ENCODE measurements at regions not wholly inside any gene's neighbourhood (a gene's known extent, or its start where the extent isn't known, plus 50 kb on each side); places are given as distances from the start of the nearest gene placed in this dataset.
"Not testable (repeated sequence)": the region's sequence is repeated elsewhere in the genome, so short reads cannot be mapped to it uniquely, and the experiment has no call there.

DNA sequence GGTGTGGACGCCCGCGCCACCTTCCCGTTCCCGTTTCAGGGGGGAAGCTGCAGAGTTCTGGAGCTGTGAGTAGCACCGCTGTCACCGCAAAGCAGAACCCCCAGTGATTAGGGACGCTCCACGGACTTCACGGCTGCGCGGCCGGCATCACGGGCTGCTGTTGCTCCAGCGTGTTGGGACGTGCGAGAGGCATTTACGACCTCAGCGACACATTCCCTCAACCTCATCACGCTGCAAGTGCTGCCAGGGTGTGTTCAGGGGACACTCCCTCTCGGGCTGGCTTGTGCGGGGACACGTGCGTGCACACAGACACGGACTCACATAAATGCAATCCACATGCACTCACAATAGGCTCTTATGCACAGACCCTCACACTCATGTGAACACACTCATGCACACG lies 187.9 kb downstream of the NPIPB11 start:
- DNase-seq (ENCODE audit: low read depth): not testable (repeated sequence)

DNA sequence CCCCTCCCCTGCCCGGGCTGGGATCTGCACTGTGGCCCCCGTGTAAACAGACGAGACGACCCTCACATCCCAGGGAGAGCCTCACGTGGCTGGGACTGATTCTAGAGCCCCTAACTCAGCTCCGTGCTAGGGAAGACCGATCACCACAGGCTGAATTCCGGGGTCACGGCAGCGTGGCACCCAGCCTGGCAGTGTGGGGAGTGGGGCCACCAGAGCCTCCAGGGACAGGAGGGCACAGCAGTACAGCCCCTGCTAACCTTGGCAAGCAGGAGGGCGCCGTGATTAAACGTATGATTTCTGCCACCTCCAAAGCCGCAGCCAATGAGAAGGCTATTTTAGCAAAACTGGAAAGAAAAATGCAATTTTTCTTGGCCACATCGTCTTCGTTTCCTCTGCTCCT lies 188.3 kb downstream of the NPIPB11 start:
- not testable (repeated sequence) for DNase-seq (ENCODE audit: low read depth)

DNA sequence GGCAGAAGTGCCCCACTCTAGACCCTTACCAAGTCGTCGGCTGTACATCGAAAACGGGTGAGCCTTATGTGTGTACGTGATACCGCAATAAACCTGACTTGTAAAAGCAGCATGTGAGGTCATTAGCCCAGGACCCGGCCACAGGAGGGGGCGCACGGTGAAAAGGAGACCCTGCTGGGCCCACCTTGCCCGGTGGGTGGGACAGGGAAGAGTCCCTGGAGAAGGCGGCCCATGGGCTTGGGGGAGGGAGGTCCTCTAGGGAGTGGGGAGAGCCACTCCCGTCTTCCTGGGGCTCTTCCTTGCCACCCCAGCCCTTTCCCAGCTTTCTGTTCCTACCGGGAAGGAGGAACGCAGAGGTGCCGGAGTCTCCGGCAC lies 188.8 kb downstream of the NPIPB11 start:
- DNase-seq (ENCODE audit: low read depth): not testable (repeated sequence)

DNA sequence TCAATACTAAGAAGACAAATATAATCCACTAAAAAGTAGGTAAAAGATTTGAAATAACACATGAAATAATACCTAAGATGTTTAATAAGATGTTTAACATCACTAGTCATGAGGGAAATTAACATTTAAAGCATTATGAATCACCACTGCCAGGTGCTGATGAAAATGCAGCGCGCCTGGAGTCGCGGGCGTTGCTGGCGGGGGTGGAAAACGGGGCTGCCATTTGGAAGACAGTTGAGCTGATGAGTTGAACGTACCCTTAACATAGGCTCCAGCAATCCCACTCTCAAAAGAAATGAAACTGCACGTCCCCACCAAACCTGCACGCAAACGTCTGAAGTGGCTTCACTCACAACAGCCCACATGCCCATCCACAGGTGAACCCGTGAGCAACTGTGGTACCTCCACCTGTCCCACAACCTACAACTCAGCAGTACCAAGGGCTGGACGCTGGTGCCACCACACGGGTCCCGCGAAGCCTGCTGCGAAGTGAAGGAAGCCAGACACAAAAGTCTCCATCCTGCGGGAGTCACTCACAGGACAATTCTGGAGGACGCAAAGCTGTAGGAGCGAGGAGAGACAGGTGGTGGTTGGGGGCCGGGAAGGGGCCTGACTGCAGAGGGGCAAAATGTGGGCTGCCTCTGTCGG lies 189.3 kb downstream of the NPIPB11 start:
- DNase-seq (ENCODE audit: low read depth): not testable (repeated sequence)

DNA sequence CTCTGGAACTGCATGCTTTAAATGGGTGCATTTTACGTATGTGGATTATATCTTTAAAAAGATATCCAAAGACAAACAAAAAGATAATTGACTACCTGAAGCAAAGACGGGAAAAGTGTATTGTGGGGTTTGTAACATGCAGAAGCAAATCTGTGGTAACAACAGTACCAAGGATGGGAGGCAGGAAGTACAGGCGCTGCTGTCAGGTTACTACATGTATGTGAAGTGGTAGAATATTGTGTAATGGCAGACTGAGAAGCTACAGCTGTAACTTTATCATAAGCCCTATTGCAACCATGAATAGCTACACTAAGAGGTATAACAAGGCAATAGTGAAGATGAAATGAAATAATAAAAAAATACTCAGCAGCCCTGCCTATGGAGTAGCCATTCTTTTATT lies 192.7 kb downstream of the NPIPB11 start:
- not testable (repeated sequence) for DNase-seq (ENCODE audit: low read depth)

DNA sequence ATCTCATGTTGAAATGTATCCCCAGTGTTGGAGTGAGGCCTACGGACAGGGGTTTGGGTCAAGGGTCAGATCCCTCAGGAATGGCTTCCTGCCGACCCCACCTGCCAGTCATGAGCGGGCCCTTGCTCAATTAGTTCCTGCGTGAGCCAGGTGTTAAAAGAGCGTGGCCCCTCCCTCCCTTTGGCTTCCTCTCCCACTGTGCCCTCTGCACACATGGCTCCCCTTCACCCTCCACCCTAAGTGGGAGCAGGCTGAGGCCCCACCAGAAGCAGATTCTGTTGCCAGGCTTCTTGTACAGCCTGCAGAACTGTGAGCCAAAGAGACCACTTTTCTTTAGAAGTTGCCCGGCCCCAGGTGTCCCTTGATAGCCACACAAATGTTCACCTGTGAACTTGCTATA lies 193.3 kb downstream of the NPIPB11 start:
- DNase-seq (ENCODE audit: low read depth): not testable (repeated sequence)

DNA sequence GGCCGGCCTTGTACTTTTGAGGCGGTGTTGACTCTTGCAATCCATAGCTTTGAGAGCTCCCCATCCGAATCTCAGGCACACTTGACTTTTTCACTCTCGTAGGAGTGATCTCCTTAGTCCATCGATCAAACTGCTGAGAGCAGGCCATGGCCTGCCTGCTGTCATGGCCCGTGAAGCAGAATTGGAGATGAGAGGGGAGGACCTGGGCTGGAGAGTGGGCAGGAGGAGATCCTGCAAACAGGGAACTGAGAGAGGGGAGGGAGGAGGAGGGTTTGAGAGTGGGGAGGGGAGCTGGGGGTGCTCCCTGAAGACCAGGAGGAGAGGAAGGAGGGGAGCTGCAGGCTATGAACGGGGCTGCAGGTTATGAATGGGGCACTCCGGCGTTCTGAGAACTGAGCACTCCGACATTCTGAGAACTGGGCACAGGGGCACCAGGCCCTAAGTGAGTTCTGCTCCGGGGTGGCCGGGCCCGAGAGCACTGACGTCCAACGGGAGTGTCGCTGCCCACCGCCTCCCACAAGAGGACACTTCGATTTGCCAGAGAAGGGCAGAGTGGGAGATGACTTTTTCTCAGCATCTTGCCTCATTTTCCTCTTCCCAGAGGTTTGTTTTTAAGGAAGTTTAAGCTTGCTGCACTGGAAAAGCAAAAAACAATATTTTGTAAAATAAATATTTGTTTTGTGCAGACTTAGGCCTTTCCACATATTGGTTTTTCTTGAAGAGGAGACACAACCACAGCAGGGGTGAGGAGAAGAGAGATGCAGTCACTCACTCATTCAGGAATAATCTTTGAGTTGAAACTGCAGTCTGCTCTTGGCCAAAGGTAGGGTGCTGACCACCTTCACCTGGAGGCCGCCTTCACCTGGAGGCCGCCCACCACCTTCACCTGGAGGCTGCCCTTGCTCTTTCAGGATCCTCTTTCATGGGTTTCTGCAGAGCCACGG lies 194.2 kb downstream of the NPIPB11 start:
- DNase-seq (ENCODE audit: low read depth): not testable (repeated sequence)

DNA sequence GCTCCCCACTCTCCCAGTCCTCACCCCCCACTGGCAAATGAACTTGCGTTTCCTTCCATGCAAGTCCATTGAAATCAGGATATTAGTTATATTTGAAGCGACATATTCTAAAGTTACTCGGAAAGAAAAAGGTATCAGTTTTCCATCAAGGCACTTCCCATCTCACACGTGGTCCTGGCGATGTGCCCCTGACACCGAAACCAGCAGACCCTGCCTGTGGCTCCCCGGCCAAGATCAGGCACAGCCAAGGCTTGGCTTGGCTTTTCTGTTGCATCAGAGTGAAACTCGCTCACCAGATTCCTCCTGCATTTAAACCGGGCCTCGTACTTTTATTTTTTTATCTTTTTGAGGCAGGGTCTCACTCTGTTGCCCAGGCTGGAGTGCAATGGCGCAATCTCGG lies 195.1 kb downstream of the NPIPB11 start:
- DNase-seq (ENCODE audit: low read depth): not testable (repeated sequence)

DNA sequence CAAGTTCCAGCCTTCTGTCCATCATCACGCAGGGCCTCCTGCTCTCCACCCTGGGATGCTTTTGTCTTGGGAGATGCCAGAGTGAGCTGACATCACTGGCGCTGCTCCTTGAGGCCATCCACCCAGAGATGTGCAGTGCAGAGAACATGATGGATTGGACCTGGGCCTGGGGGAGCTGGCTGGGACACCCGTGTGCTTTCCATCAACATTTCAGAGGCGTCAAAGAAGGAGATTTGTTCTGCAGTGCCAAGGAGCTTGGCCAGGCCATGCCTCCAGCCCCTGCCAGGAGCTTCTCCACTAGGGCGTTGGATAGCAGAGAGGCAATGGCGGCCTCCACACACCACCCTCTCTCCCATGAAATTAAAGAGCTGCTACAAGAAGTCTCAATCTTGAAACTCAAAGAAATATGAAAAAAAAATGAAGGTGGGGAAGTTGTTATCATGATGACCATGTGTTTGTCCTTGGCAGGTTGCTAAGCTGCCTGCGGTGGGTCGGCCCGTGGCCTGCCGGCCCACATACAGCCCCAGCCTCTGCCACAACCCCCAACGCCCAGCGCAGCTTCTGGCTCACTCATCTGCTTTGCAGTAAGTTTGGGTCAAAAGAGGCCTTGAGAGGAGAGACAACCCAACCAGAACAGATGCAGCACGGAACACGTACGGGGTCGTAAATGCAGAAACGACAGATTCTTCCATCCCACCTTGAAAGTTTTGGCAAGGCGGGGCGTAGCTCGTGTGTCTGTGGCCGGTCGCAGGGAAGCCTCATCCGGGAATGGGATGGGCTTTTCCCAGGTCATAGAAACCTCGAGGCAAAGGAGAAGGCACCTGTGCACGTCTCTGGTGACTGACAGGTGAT lies 196.0 kb downstream of the NPIPB11 start:
- DNase-seq (ENCODE audit: low read depth): not testable (repeated sequence)

DNA sequence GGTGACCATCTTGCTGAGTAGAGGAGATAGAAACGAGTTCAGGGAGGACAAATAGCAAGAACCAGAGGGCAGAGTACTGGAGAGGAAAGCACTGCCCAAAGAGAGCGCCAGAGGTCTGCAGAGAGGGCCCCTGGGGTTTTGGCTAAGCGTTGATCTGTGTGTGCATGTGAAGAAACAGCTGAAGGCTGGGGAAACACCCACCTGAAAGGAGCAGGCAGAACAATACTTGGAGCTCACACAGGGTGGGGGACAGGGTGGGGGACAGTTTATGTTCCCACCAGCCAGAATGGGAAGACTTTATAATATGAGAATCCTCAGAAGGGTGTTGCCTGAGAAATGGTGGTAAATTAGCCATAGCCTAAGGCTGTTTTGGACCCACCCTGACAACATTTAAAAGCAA lies 200.4 kb downstream of the NPIPB11 start:
- DNase-seq (ENCODE audit: low read depth): not testable (repeated sequence)

DNA sequence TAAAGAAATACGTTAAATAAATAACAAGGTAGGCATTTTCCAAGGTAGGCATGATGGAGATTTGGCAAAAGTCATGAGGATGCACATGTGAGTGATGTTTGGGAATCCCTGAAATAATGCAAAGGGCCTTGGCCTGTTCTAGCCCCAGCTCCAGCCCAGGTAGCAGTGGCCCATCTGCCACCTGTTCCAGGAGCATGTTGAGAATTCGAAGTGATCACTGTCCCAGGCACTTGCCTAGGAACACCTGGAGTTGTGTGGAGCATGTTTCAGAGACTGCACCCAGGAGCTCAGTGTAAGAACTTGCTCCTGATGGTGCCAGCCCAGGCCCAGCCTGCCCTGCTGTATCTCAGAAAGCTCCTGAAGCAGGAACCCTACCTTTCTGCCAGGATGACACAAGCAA lies 201.4 kb downstream of the NPIPB11 start:
- DNase-seq (ENCODE audit: low read depth): not testable (repeated sequence)

DNA sequence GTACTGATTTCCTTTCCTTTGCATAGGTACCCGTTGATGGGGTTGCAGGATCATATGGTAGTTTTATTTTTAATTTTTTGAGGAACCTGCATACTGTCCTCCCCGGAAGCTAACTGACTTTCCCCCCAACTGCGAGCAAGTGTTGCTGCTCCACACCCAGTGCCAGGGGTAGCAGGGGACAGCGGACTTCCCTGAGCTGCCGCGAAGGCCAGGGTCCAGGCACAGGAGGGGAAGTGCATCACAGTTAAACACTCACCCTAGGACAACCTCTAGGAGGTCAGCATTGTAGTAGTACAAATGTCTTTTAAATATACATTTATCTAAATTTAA lies 201.7 kb downstream of the NPIPB11 start:
- DNase-seq (ENCODE audit: low read depth): no peak

DNA sequence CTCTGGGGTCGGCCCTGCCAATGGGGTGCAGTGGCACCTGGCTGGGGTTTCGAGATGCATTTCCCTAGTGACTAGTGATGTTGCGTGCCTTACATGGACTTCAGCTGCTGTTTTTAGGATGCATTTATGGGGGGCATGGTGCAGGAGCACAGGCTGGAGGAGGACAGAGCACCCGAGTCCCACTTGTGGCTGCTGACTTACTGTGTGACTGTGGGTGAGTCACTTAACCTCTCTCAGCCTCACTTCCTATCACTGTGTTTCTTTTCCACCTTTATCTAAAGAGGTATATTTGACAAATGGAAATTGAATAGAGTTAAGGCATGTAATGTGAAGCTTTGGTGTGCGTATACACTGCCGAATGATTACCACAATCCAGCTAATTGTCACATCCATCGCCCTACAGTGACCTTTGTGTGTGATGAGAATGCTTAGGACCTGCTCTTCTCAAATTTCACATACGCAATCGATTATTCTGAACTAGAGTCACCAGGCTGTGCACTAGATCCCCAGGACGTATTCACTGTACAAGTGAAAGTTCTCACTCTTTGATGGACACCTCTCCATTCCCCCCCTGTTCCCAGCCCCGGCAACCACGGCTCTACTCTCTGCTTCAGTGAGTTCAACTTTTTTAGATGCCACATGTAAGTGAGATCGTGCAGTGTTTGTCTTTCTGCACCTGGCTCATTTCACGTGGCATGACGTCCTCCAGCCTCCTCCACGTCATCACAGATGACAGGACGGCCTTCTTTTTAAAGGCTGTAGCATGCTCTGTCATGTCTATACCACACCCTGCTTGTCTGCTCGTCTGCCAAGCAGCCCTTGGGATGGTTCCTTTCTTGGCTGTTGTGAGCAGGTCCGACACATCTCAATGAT lies 202.3 kb downstream of the NPIPB11 start:
- not testable (repeated sequence) for DNase-seq (ENCODE audit: low read depth)

DNA sequence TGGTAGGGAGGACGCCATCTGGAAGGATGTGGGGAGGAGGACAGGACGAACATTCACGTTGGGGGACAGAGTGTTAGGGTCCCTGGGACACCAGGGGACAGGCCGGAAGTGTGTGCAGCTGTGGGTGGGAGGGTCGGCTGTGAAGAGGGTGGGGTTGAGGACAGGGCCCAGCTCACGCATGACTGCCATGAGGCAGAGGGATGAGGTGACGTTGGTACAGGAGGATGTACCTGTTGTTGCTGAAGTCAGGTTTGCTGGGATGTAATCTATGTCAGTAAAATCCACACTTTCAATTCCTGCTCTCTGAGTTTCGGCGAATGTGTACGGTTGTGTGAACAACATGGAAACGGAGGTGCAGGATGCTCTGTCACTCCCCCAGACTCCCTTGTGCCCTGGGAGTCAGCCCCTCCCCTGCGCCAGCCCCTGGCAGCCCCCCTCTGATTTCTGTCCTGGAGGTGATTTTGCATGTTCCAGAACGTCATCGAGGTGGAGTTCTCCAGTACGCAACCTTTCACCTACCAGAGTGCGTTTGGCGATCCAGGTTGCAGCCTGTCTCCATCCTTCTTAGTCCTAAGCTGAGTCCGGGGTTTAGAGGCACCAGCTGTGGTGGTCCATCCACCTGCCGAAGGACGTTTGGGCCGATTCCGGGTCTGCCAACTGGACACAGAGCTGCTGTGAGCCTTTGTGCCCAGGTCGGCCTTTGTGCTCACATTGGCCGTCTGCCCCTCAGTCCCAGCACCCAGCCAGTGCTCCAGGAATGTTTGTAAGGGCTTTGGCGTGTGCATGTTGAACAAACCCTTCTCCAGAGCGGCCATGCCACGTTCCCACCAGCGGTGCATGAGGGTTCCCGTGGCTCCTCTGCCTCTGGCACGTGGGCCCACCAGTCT lies 203.2 kb downstream of the NPIPB11 start:
- DNase-seq (ENCODE audit: low read depth): not testable (repeated sequence)

DNA sequence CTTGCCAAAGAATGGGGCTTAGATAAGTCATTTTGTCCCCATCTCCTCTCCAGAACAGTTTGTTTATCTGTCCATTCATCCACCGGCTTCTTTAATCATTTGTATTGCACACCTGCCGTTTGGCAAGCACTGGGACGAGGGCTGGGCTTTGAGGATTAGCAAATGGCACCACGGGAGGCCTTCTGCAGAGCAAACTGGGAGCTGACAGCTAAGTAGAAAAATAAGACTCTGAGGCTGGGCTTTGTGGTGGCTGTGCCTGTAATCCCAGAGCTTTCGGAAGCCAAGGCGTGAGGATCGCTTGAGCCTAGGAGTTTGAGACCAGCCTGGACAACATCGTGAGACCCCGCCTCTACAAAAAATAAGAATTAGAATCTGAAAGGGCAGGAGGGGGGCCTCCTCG lies 203.9 kb downstream of the NPIPB11 start:
- DNase-seq (ENCODE audit: low read depth): not testable (repeated sequence)

DNA sequence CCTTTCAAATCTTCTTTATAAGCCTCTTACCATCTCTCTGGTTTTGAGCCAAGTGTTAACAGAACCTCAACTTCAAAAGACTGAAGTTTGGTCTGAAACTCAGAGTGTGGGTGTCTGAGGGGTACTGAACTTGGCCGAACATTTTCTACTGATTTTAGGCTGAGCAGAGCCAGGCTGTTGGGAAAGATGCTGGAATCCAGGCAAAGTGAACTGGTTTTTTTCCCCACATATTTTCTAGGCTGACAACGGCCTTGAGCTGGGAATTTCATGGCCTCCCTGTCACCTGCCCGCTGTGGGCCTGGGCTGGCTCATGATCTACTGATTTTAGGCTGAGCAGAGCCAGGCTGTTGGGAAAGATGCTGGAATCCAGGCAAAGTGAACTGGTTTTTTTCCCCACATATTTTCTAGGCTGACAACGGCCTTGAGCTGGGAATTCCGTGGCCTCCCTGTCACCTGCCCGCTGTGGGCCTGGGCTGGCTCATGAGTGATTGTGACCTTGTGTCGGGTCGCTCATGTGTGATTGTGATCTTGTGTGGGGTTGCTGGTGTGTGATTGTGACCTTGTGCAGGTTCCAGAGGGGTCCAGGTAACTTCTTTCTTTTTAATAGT lies 204.4 kb downstream of the NPIPB11 start:
- not testable (repeated sequence) for DNase-seq (ENCODE audit: low read depth)

DNA sequence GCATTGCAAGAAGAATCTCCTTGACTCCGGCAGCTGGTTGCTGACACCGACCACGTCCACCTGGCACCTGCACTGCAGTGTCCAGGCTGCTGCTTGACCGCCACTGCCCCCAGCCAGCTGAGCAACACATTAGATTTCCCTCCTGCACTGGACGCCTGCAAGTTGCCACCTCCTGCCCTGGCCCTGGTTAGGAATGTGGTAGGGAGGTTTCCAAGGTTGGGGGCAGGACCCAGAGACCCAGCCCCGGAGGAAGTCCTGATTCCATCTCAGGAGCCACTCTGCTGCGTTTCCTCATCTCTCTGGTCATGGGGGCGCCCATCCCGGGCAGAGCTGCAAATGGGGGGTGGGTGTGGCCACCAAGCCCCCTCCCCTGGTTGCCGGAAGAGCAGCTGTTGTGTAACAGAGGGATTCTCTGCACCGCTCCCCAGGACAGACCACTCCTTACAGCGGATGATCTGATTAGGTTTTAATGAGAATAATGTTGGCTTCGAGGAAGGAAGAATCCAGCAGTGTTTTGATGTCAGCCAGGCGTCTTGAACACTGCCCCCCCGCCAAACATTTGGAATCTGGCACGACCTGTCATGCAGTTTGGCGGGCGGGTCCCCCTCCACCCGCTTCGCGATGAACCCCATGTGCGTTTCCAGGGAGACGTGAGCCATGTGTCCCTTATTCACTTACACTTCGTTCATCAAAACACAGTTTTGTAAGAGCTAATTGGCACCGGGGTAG lies 205.1 kb downstream of the NPIPB11 start:
- peak; percentile 6 for DNase-seq (ENCODE audit: low read depth)

DNA sequence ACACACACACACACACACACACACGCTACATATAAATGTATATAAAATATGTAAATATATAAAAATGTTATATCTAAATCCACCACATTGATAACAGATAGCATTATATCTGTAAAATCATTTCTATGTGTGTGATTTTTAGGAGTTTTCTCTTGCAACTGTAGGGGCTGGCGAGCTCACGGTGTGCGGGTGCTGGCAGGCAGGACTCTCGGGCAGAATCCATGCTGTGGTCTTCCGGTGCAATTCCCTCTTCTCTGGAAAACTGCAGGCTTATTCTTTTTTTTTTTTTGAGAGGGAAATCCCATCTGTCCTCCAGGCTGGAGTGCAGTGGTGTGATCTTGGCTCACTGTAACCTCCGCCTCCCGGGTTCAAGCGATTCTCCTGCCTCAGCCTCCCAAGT lies 205.8 kb downstream of the NPIPB11 start:
- DNase-seq (ENCODE audit: low read depth): not testable (repeated sequence)

DNA sequence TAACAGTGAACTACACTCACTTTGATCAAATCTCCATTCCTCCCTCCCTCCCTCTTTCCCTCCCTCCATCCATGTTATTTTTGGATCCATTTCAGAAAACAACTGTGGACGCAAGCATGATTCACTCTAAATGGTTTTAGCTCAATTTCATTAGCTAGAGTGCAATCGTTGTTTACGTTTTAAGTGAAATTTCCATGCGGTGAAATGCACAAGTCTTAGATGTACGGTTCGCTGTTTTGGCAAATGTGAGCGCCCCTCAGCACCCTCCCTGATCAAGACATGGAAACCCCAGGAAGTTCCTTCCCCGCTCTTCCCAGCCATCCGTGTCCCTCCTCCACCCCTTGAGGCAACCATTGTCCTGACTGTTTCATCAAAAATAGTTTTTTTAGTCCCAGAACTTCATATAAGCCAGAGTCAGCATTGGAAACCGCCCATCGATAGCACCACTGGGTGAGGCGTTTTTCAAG lies 206.3 kb downstream of the NPIPB11 start:
- peak; percentile 61 for DNase-seq (ENCODE audit: low read depth)
